ENCODE measurements at regions not wholly inside any gene's neighbourhood (a gene's known extent, or its start where the extent isn't known, plus 50 kb on each side); places are given as distances from the start of the nearest gene placed in this dataset.

GRCh38 chr6:167668754-167669552 is 157.8 kb upstream of the AFDN start:
- TF ChIP-seq YY1 (IDR thresholded peaks at IDR 0.05; ENCODE audit: low read depth) (no peak), RAD21 (IDR thresholded peaks at IDR 0.05; ENCODE audit: low read depth) (no peak), ZBTB7A (IDR thresholded peaks at IDR 0.05; ENCODE audit: low read depth) (no peak), USF1 (IDR thresholded peaks at IDR 0.05) (no peak), TEAD4 (IDR thresholded peaks at IDR 0.05) (no peak), EP300 (IDR thresholded peaks at IDR 0.05; ENCODE audit: borderline replicate concordance) (no peak), CEBPB (IDR thresholded peaks at IDR 0.05) (no peak), TAF1 (IDR thresholded peaks at IDR 0.05; ENCODE audit: low read depth) (no peak), CREB1 (IDR thresholded peaks at IDR 0.05; ENCODE audit: low read depth) (no peak)
- TF ChIP-seq, protein P1, sequence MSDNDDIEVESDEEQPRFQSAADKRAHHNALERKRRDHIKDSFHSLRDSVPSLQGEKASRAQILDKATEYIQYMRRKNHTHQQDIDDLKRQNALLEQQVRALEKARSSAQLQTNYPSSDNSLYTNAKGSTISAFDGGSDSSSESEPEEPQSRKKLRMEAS (IDR thresholded peaks at IDR 0.05) = no peak
- TF ChIP-seq, protein P2, sequence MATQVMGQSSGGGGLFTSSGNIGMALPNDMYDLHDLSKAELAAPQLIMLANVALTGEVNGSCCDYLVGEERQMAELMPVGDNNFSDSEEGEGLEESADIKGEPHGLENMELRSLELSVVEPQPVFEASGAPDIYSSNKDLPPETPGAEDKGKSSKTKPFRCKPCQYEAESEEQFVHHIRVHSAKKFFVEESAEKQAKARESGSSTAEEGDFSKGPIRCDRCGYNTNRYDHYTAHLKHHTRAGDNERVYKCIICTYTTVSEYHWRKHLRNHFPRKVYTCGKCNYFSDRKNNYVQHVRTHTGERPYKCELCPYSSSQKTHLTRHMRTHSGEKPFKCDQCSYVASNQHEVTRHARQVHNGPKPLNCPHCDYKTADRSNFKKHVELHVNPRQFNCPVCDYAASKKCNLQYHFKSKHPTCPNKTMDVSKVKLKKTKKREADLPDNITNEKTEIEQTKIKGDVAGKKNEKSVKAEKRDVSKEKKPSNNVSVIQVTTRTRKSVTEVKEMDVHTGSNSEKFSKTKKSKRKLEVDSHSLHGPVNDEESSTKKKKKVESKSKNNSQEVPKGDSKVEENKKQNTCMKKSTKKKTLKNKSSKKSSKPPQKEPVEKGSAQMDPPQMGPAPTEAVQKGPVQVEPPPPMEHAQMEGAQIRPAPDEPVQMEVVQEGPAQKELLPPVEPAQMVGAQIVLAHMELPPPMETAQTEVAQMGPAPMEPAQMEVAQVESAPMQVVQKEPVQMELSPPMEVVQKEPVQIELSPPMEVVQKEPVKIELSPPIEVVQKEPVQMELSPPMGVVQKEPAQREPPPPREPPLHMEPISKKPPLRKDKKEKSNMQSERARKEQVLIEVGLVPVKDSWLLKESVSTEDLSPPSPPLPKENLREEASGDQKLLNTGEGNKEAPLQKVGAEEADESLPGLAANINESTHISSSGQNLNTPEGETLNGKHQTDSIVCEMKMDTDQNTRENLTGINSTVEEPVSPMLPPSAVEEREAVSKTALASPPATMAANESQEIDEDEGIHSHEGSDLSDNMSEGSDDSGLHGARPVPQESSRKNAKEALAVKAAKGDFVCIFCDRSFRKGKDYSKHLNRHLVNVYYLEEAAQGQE (IDR thresholded peaks at IDR 0.05; ENCODE audit: low read depth) = no peak
